Skin epidermis (tissue), 12 donors: ENCODE measurements at regions not wholly inside any gene's neighbourhood (a gene's known extent, or its start where the extent isn't known, plus 50 kb on each side); places are given as distances from the start of the nearest gene placed in this dataset.
"Not testable (repeated sequence)": the region's sequence is repeated elsewhere in the genome, so short reads cannot be mapped to it uniquely, and the experiment has no call there.

Experiments
- H3K27ac ChIP-seq, 21 experiments: fragments of 200-600 bp; sonication (generic) in 11 of 21; one replicate each; pipeline ENCODE4 v1.5.0; 2020; ENCODE audit warnings: mild to moderate bottlenecking in 3 of 21, inconsistent platforms in 2 of 21, moderate library complexity in 2 of 21
- H3K4me3 ChIP-seq, 7 experiments: fragments of 200-600 bp; sonication (generic) in 2 of 7; one replicate each; pipeline ENCODE4 v1.5.0; 2020; ENCODE audit warnings: inconsistent platforms in 2 of 7, mild to moderate bottlenecking in 2 of 7, moderate library complexity in 1 of 7

DNA sequence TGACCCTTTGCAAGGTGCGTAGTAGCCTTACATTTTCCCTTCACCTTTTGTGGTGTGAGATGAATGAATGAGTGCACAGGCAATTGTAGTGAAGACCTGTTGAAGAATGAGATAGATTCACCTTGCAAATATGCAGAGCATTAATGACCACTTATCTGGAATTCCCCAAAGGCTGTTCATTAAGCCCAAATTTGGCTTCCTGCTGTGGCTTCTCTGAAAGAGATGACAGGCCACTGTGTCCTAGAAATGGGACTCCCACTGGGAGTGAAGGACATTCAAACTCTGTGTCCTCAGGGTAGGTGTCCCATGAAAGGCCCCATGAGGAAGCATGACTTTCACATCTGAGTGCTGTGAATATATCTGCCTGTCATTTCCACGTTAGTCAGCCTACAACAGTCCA, 1821.8 kb upstream of the PIK3C3 start:
- H3K4me3 ChIP-seq, result no peak overlapping the region
- no peak overlapping the region for H3K27ac ChIP-seq

DNA sequence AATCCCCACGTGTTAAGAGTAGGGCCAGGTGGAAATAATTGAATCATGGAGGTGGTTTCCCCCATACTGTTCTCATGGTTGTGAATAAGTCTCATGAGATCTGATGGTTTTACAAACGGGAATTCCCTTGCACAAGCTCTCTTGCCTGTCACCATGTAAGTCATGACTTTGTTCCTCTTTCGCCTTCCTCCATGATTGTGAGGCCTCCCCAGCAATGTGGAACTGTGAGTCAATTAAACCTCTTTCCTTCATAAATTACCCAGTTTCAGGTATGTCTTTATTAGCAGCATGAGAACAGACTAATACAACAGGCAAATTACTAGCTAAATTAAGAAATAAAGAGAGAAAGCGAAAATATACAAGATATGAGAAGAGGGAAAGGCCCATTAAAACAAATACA, 1822.6 kb upstream of the PIK3C3 start:
- not testable (repeated sequence) for H3K27ac ChIP-seq, H3K4me3 ChIP-seq

DNA sequence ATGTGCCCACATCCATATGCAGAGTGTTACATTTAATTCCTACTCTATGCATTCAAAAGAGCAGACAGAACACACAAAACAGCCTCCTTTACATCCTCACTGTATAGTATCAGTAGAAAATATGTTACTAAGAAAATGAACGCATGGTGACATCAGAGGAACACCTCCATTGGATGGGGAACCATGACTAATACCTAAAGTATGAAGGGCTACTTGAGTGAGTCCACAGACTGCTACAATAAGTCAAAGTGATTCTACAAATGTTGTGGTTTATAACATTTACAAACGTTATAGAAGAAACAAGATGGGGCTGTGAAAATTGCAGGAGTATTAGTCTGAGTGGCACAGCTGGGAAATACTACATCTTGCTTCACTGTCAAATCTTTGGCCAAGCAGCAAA, 1830.9 kb upstream of the PIK3C3 start:
- no peak overlapping the region for H3K27ac ChIP-seq
- H3K4me3 ChIP-seq, result no peak overlapping the region

DNA sequence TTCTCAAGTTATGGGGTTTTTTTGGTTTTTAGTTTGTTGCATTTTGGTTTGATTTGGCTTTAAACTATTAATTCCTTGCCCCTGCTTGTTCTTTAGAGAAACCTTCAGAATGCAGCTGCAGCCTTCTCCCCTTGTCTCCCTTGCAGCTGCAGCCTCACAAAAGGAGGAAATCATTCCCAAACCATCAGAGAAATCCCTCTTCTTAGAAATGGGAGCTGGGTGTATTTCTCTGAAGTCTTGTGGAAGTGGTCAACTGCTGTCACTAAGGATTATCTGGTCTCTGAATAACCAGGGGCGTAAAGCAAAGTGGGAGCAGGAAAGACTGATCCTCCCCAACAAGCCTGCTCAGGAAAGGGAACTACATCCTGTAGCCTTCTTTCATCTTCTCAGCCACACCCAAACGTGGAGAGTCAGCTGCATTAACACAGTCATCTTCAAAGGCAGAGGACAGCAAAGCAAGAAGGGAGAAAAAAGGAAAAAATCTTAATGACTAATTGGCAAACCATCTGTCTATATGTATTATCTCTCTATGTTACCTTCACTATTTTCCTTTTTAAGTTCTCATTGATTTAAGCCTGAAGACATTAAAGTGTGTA, 1834.1 kb upstream of the PIK3C3 start:
- no peak overlapping the region for H3K27ac ChIP-seq

DNA sequence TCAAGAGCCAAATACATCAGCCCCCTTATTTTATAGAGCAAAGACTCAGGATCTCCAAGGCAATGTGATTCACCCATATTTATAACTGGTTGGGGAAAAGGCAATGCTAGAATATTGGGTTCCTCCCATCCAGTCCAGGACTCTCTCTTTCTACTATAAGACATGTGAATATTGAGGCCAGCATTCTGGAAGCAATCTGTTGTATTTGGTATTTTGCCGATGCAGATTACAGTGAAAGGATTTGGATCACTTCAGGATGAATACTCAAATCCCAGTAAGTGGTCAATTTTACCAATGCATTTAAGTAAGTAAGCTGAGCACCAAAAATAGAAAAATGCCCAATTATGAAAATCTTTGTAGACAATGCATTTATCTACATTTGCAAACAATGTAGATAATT, 1834.7 kb upstream of the PIK3C3 start:
- Histone ChIP-seq H3K4me3 (no peak overlapping the region), H3K27ac (no peak overlapping the region)

More for the DNA sequence above, 1834.1 kb upstream of the PIK3C3 start:
- no peak overlapping the region for H3K4me3 ChIP-seq

DNA sequence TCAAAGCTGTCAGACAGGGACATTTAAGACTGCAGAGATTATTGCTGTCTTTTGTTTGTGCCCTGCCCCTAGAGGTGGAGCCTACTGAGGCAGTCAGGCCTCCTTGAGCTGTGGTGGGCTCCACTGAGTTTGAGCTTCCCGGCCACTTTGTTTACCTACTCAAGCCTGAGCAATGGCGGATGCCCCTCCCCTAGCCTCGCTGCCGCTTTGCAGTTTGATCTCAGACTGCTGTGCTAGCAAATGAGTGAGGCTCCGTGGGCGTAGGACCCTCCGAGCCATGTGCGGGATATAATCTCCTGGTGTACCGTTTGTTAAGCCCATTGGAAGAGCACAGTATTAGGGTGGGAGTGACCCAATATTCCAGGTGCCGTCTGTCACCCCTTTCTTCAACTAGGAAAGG, 1835.5 kb upstream of the PIK3C3 start:
- H3K4me3 ChIP-seq, H3K27ac ChIP-seq: not testable (repeated sequence)

DNA sequence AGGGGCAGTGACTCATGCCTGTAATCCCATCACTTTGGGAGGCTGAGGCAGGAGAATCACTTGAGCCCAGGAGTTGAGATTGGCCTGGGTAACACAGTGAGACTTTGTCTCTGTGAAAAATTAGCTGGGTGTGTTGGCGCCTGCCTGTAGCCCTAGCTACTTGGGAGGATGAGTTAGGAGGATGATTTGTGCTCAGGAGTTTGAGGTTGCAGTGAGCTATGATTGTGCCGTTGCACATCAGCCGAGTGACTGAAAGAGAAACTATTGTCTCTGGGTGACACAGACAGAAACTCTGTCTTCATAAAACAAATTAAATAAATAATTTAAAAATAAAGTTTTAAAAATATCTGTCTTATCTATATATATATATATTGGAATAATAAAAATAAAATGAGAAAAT, 1844.6 kb upstream of the PIK3C3 start:
- no peak overlapping the region for H3K27ac ChIP-seq
- no peak overlapping the region for H3K4me3 ChIP-seq

DNA sequence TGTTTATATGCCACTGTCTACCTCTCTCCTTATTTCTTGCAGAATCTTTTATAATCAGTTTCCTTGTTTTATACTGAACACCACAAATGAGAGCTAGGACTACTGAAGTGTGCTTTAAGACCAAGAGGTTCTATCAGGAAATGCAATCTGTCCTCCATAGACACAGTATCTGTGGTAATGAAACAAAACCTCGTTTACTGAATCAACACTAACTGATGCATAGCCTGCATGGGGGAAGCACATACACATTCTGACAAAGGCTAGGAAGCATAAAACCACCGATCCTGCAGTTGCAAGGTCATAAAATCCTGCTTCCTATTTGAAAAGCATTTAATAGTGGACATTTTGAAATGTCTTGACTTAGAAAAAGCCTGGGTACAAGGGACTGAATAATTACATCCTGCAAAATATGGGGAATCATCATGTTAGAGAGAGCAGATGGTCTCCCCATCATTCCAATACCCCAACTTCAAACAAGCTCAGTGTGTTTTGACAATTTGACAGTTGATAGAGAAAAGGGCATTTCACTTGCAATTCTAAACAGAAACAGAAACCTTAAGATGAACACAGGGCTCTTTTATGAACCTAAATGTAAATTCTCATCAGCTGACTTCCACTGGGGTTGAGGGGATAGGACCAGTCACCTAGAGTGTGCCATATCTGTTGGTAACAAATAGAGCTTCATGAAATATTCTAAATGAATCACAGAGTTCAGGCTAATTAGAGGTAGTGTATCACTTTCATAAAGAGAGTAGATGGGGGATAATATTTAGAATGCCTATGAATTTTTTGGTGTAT, 1845.6 kb upstream of the PIK3C3 start:
- Histone ChIP-seq H3K27ac (no peak overlapping the region), H3K4me3 (no peak overlapping the region)

DNA sequence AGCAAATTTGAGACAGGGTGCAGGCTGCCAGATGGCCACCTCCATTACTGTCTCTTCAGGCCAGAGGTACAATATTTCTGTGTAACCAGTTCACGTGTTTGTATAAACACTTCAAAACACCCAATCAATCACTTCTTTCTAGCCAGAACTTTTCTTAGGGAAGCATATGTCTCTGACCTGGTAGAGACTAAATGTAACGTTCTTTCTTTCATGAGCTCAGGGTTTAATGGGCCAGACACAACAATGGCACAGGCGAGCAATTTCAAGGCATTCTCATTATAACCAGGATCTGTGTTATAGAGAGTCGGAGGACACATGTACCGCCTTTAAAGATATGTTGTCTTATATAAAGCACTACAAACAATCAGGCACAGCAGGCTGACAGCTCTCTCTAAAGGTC, 1846.4 kb upstream of the PIK3C3 start:
- no peak overlapping the region for H3K27ac ChIP-seq

DNA sequence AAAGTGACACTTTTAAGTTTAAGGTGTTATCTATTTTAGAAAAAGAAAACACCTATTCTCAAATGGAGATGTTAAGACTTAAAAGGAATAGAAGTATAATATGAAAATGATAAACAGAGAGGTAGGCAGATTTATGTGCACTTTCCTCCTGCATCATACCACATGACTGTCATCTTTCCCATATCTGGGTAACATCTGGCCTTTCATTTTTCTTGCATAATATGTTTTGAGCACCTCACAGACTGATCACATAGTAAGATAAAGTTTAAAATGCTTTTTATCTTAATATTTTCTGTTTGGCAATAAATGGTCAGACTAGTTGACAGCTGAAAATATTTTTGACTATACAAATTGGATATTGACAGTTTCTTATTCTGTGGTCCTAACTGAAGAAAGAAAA, 1852.1 kb upstream of the PIK3C3 start:
- H3K27ac ChIP-seq, result peak overlapping the region in 1 of 21 experiments; percentile 22
- H3K4me3 ChIP-seq, result no peak overlapping the region

More for the DNA sequence above, 1846.4 kb upstream of the PIK3C3 start:
- H3K4me3 ChIP-seq, result no peak overlapping the region

DNA sequence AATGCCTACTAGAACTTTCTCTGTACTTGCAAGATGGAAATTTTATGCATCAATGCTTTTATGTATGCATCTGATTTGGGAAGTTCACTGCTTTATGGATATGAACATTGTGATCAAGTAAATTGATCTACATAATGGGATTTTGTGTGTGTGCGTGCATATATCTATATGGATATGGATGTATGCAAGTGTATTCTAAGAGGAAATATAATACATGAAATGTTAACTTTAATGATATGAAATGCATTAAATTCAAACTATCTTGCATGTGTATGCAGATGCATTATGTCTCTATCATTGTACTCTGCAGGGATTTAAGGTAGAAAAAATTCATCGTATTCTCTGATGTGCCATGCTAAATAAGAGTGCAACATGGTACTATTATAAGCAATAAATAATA, 1855.4 kb upstream of the PIK3C3 start:
- no peak overlapping the region for H3K27ac ChIP-seq
- no peak overlapping the region for H3K4me3 ChIP-seq

DNA sequence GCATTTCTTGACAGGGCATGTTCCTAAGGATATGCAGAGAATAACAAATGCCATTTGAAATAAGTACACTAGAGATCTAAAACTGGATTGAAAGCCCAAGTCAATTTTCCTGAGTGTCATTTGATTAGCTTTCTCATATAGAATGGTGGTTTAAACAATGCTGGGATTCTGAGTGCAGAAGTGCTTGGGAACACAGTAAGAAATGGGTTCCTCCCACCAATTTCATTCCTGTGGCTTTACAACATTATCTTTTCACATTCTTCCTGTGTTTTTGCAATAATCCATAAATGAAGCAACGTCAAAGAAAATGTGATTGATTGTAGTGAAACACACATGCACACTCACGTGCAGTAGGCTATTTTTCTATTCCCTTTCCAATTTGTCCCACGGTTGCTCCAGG, 1858.4 kb upstream of the PIK3C3 start:
- H3K4me3 ChIP-seq, result no peak overlapping the region

DNA sequence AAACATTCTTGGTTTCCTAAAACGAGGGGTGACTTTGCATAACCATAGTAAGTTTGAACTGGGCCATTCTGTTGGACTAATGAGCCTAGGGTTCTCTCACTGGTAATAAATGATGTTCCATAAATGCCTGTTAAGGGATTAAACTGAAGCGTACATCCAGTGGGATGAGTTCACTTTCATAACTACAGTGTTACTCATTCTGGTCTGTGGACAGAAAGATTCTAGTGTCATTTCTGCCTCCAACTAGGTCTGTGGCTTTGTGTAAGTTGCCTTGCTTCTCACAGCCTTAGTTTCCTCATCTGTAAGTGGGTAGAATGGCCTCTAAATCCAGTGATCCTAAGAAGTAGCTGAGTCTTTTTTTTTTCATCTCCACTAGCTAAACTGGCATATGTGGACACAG, 1860.6 kb upstream of the PIK3C3 start:
- no peak overlapping the region for H3K27ac ChIP-seq
- H3K4me3 ChIP-seq, result no peak overlapping the region

More for the DNA sequence above, 1858.4 kb upstream of the PIK3C3 start:
- H3K27ac ChIP-seq, result no peak overlapping the region

DNA sequence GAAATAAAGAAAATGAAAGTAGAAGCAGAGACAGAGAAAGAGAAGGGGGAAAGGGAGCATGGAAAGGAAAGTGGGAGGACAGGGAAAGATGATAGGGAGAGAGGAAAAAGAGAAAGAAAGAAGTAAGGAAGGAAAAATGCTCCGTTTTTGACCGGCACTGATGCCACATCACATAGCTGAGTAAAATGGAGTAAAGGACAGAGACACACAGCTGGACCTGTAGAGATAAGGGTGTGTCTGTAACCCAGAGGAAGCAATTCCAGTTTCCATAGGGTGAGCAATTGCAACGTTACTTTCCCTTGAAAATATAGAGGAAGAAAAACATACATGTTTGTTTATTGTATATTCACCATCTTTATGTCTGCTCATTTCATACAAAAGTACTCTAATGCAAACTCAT, 1866.9 kb upstream of the PIK3C3 start:
- no peak overlapping the region for H3K4me3 ChIP-seq
- H3K27ac ChIP-seq, result no peak overlapping the region

DNA sequence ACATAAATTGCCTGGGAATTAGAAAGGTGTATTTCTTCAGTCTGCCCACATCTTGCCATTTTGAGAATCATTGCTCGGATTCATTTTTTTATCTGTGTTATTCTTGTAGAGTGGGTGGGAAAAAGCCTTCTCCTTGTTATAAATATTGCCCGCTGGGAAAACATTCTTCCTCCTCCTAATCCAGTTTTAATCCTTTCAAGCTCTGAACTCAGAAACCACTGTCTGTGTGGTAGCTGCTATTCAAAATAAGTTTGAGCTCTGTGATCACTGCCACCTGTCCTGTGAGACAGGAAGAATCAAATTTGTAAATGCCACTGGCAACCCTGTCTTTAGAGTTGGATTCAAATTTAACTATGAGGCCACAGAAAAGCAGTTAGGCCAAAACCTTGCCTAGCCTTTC, 1875.2 kb upstream of the PIK3C3 start:
- Histone ChIP-seq H3K27ac (no peak overlapping the region), H3K4me3 (no peak overlapping the region)

DNA sequence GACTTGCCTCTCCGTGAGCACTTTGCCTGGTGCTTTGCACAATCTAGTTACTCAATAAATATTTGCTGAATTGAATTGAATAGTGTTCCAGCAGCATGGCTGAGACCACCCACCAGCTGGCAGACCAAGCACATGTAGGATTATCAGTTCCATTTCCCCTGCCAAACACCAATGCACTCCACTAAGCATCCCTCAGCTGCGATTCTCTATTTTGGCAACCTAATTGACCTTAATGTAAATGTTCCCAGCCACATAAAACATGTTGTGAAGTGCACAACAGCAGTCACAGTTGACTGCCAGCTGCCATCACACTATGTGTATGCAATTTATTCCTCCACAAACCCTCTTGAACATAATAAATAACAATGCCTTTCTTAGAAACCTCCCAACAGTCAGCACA, 1879.4 kb upstream of the PIK3C3 start:
- H3K4me3 ChIP-seq, result no peak overlapping the region
- H3K27ac ChIP-seq, result no peak overlapping the region

DNA sequence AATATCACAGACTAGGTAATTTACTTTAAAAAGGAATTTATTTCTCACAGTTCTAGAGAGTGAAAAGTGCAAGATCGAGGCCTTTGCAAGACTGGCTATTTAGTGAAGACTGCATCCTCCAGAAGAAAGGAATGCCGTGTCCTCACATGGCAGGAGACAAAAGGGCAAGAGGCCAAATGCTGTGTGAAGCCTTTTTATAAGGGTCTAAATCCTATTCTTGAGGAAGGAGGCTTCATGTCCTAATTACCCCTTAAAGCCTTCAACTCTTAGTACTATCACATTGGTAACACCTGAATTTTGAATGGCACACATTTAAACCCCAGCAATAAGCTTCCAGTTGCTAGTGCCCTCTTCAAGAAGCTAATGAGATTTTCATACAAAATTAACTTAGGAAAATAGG, 1882.3 kb upstream of the PIK3C3 start:
- H3K27ac ChIP-seq, result no peak overlapping the region
- no peak overlapping the region for H3K4me3 ChIP-seq

DNA sequence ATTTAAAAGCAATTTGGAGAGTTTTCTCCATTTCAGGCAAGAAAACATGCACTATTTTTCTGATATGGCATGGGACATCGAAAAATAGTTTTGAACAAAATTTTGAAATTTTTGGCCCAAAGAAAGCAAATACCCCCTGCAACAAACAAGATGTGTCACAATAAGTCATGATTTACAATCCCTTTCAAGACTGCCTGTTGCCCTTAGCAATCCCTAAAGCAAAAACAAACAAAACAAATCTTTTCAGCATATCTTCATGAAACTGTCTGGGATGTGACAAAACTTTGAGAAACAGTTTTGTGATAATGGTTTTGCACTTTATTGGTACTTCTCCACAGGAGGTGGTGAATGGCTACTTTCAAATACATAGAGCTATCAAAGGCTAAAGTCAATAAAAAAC, 1888.7 kb upstream of the PIK3C3 start:
- H3K27ac ChIP-seq, result no peak overlapping the region
- H3K4me3 ChIP-seq, result no peak overlapping the region

DNA sequence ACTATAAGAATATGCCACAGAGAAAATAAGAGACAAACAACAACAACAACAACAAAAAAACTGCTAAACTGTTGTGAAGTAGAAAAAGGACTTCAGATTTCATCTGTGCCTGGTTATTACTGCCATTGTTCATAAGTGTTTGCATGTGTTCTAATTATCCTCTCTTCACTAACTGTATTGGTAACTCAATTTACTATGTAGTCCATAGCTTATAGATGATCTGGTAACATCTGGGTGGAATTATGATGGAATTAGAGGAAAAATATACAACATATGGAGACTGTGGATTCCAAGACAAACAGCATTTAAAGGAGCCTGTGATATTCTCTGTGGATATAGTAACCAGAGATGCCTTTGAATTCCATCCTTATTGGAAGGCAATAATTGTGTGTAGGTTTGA, 1891.5 kb upstream of the PIK3C3 start:
- Histone ChIP-seq H3K4me3 (no peak overlapping the region), H3K27ac (no peak overlapping the region)

DNA sequence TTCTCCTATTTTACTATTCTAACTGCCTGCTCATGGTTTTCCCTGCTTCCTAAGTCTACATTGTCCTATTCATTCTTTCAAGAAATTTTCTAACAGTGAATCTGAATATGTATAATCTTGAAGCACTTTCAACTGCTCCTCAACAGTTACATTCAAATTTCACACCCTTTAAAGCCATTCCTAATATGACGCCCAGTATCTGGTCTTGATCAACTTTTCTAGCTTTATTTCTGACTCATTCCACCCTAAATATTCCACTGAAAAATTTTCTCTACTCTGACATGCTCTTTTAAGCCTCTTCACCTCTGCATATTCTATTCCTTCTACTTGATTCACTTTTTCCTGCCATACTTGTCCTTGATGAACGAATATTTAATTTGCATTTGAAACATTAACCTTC, 1893.9 kb upstream of the PIK3C3 start:
- H3K4me3 ChIP-seq, result no peak overlapping the region
- no peak overlapping the region for H3K27ac ChIP-seq

DNA sequence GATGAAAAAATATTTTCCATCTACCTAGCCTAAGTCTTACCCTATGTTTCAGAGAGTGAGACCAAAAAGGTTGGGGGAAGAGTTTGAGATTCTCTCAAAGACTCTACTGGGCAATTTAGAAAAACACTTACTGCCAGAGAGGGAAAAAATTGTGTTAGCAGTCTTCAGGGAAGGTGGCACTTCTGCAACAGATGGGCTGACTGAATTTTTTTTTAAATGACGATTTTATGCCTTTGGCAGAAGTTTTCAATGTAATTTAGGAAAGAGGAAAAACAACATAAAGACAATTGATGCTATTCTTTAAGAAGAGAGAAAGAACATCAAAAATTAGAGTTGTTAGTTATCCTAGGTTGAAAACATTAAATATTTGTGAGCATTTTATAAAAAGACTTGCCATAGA, 1894.5 kb upstream of the PIK3C3 start:
- no peak overlapping the region for H3K4me3 ChIP-seq

More for the DNA sequence above, 1894.5 kb upstream of the PIK3C3 start:
- no peak overlapping the region for H3K27ac ChIP-seq
